Left lung (tissue), 4 donors: ENCODE measurements at regions not wholly inside any gene's neighbourhood (a gene's known extent, or its start where the extent isn't known, plus 50 kb on each side); places are given as distances from the start of the nearest gene placed in this dataset.

Experiments used
- ATAC-seq: fragments of 200-7000 bp; cut with Tn5 transposase; one replicate; pipeline ENCODE4 v1.9.1; 2020; ENCODE audit warnings: moderate library complexity
- DNase-seq, 4 donors: peaks; one replicate each; pipeline ENCODE4 v3.0.0-alpha.2; 2013 to 2020
- H3K27ac ChIP-seq, 2 donors: fragments of 200-600 bp; sonication (generic) in 1 of 2; one replicate each; pipeline versions ENCODE4 v1.5.0 to v1.8.0; 2020 to 2021
- H3K27me3 ChIP-seq, 2 donors: fragments of 200-600 bp; sonication (generic) in 1 of 2; one replicate each; pipeline versions ENCODE4 v1.5.0 to v1.8.0; 2020 to 2021
- H3K36me3 ChIP-seq, 2 donors: fragments of 200-600 bp; sonication (generic) in 1 of 2; one replicate each; pipeline versions ENCODE4 v1.5.0 to v1.8.0; 2020 to 2021
- H3K4me1 ChIP-seq, 2 donors: fragments of 200-600 bp; one replicate each; pipeline ENCODE4 v1.8.0; 2021
- H3K4me3 ChIP-seq, 2 donors: fragments of 200-600 bp; sonication (generic) in 1 of 2; one replicate each; pipeline versions ENCODE4 v1.5.0 to v1.8.0; 2020 to 2021; ENCODE audit warnings: mild to moderate bottlenecking in 1 of 2
- H3K9me3 ChIP-seq, 2 donors: fragments of 200-600 bp; sonication (generic) in 1 of 2; one replicate each; pipeline versions ENCODE4 v1.5.0 to v1.8.0; 2020 to 2021
- CTCF ChIP-seq, 2 donors: fragments of 200-600 bp; sonication (generic) in 1 of 2; IDR thresholded peaks; one replicate each; pipeline versions ENCODE4 v1.5.0 to v1.8.0; 2021; ENCODE audit warnings: antibody characterized with exemption in 2 of 2
- intact Hi-C, 2 donors: fragments of 100-400 bp; cut with DNase I; formaldehyde crosslinking; loops; one replicate each; pipeline versions ENCODE4 v1.11.2 to v1.14.2; 2022
- donor health status: DM: no; HTN: yes; CAD: no.
- donor health status: DM: no; HTN: no; CAD: no.

GRCh38 chr3:161713731-161714130 lies 217.1 kb downstream of the OTOL1 start:
- H3K36me3 ChIP-seq, result no peaks in the 10 kb centered on the region
- ATAC-seq (no peak), DNase-seq (no peak)
- no peak overlapping the region for H3K27ac ChIP-seq
- intact Hi-C loops, result no loop called here
- no peak overlapping the region for H3K4me3 ChIP-seq
- no peaks in the 10 kb centered on the region for H3K4me1 ChIP-seq
- no peak for TF ChIP-seq CTCF (IDR thresholded peaks at IDR 0.05)
- H3K9me3 ChIP-seq, result peaks cover 0 to 2% of the 10 kb centered on the region in 2 donors
- H3K27me3 ChIP-seq, result no peaks in the 10 kb centered on the region

GRCh38 chr3:161731968-161732367 lies 235.4 kb downstream of the OTOL1 start:
- ATAC-seq, result no peak
- intact Hi-C loops, result no loop called here
- H3K4me1 ChIP-seq, result no peaks in the 10 kb centered on the region

GRCh38 chr3:161737171-161737570 lies 240.6 kb downstream of the OTOL1 start:
- no peak overlapping the region for H3K27ac ChIP-seq
- no peaks in the 10 kb centered on the region for H3K9me3 ChIP-seq
- H3K4me1 ChIP-seq, result no peaks in the 10 kb centered on the region
- H3K4me3 ChIP-seq, result no peak overlapping the region
- intact Hi-C loops, result no loop called here
- H3K36me3 ChIP-seq, result no peaks in the 10 kb centered on the region
- no peak for DNase-seq
- no peaks in the 10 kb centered on the region for H3K27me3 ChIP-seq
- TF ChIP-seq CTCF (IDR thresholded peaks at IDR 0.05), result no peak
- no peak for ATAC-seq

More at GRCh38 chr3:161731968-161732367, 235.4 kb downstream of the OTOL1 start:
- no peaks in the 10 kb centered on the region for H3K27me3 ChIP-seq
- DNase-seq, result no peak
- no peak overlapping the region for H3K4me3 ChIP-seq
- H3K36me3 ChIP-seq, result no peaks in the 10 kb centered on the region
- H3K27ac ChIP-seq, result no peak overlapping the region
- TF ChIP-seq CTCF (IDR thresholded peaks at IDR 0.05), result no peak
- H3K9me3 ChIP-seq, result no peaks in the 10 kb centered on the region

- no peaks in the 10 kb centered on the region for H3K36me3 ChIP-seq
- no peak overlapping the region for H3K27ac ChIP-seq
- intact Hi-C loops, result no loop called here
- DNase-seq (peak in 1 of 4 donors; percentile 16), ATAC-seq (no peak)
- no peak for TF ChIP-seq CTCF (IDR thresholded peaks at IDR 0.05)
- H3K4me1 ChIP-seq, result no peaks in the 10 kb centered on the region
- H3K4me3 ChIP-seq, result no peak overlapping the region
- no peaks in the 10 kb centered on the region for H3K27me3 ChIP-seq
- H3K9me3 ChIP-seq, result no peaks in the 10 kb centered on the region
Measured at GRCh38 chr3:161740421-161740820, 243.8 kb downstream of the OTOL1 start.

GRCh38 chr3:161744366-161744765 lies 247.8 kb downstream of the OTOL1 start:
- H3K4me1 ChIP-seq, result no peaks in the 10 kb centered on the region
- no peak for DNase-seq
- no peak for TF ChIP-seq CTCF (IDR thresholded peaks at IDR 0.05)
- H3K36me3 ChIP-seq, result no peaks in the 10 kb centered on the region
- no peaks in the 10 kb centered on the region for H3K27me3 ChIP-seq
- intact Hi-C loops, result no loop called here
- no peaks in the 10 kb centered on the region for H3K9me3 ChIP-seq
- no peak for ATAC-seq
- no peak overlapping the region for H3K4me3 ChIP-seq
- H3K27ac ChIP-seq, result no peak overlapping the region
